GM23338 (cell line): ENCODE measurements at regions not wholly inside any gene's neighbourhood (a gene's known extent, or its start where the extent isn't known, plus 50 kb on each side); places are given as distances from the start of the nearest gene placed in this dataset.

Source experiments
- CREB1 ChIP-seq: fragments of 250-450 bp; sonication (Bioruptor Pico); IDR thresholded peaks from 2 replicates; pipeline ENCODE4 v1.5.0; 2020; ENCODE audit warnings: low read depth, mild to moderate bottlenecking, moderate library complexity
- EZH2 ChIP-seq: fragments of 200-600 bp; sonication (generic); IDR thresholded peaks from one replicate; pipeline ENCODE4 v1.8.0; 2017; ENCODE audit warnings: antibody characterized with exemption, mild to moderate bottlenecking, low read depth; ENCODE audit not compliant: unreplicated experiment
- EZH2phosphoT487 ChIP-seq: fragments of 200-600 bp; sonication (generic); IDR thresholded peaks from one replicate; pipeline ENCODE4 v1.8.1; 2018; ENCODE audit warnings: antibody characterized with exemption; ENCODE audit not compliant: unreplicated experiment
- JUNB ChIP-seq: IDR thresholded peaks from one replicate; pipeline ENCODE4 v1.6.1; 2016; ENCODE audit warnings: antibody characterized with exemption; ENCODE audit not compliant: unreplicated experiment
- NANOG ChIP-seq: IDR thresholded peaks from 2 replicates; pipeline ENCODE4 v1.6.1; 2016; ENCODE audit warnings: antibody characterized with exemption, borderline replicate concordance
- POLR2AphosphoS5 ChIP-seq: IDR thresholded peaks from 2 replicates; pipeline ENCODE4 v1.6.1; 2016; ENCODE audit warnings: antibody characterized with exemption, low read depth
- STAT1 ChIP-seq: IDR thresholded peaks from one replicate; pipeline ENCODE4 v1.6.1; 2016; ENCODE audit warnings: antibody characterized with exemption; ENCODE audit not compliant: unreplicated experiment
- ZNF114 ChIP-seq: fragments of 250-450 bp; sonication (Bioruptor Pico); IDR thresholded peaks from 2 replicates; pipeline ENCODE4 v1.5.0; 2020; ENCODE audit warnings: mild to moderate bottlenecking, moderate library complexity
- ZNF331 ChIP-seq: fragments of 250-450 bp; sonication (Bioruptor Pico); IDR thresholded peaks from 2 replicates; pipeline ENCODE4 v1.5.0; 2020; ENCODE audit warnings: low read depth, mild to moderate bottlenecking, moderate library complexity
- TF ChIP-seq, protein P1 (sequence below), 2 experiments: fragments of 200-600 bp in 1 of 2; sonication (generic) in 1 of 2; conservative IDR thresholded peaks; 2 replicates each; pipeline versions ENCODE4 v1.5.1 to v1.6.1; 2016 to 2017; ENCODE audit warnings: antibody characterized with exemption in 2 of 2, low read depth in 2 of 2, mild to moderate bottlenecking in 2 of 2, moderate library complexity in 1 of 2
- TF ChIP-seq, protein P2 (sequence below): IDR thresholded peaks from one replicate; pipeline ENCODE4 v1.6.1; 2018; ENCODE audit warnings: antibody characterized with exemption; ENCODE audit not compliant: unreplicated experiment
- TF ChIP-seq, protein P3 (sequence below): IDR thresholded peaks from 2 replicates; pipeline ENCODE4 v1.6.1; 2016; ENCODE audit warnings: antibody characterized with exemption

DNA sequence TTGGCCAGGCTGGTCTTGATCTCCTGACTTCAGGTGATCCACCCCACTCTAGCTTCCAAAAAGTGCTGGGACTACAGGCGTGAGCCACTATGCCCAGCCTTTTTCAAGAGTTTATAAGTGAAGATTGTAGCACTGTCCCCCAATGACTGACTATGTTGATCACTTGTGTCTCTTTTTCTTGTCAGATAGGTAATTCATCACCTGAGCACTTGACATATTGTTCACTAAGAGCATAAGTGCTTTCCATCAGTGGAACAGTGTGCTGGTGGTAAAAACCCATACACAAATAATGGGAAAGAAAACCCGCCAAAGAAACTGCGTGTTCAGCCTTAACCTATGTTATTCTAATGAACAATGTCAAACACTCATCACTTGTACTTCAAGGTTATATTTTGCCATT, 414.4 kb upstream of the CDH7 start:
- TF ChIP-seq, protein P1, sequence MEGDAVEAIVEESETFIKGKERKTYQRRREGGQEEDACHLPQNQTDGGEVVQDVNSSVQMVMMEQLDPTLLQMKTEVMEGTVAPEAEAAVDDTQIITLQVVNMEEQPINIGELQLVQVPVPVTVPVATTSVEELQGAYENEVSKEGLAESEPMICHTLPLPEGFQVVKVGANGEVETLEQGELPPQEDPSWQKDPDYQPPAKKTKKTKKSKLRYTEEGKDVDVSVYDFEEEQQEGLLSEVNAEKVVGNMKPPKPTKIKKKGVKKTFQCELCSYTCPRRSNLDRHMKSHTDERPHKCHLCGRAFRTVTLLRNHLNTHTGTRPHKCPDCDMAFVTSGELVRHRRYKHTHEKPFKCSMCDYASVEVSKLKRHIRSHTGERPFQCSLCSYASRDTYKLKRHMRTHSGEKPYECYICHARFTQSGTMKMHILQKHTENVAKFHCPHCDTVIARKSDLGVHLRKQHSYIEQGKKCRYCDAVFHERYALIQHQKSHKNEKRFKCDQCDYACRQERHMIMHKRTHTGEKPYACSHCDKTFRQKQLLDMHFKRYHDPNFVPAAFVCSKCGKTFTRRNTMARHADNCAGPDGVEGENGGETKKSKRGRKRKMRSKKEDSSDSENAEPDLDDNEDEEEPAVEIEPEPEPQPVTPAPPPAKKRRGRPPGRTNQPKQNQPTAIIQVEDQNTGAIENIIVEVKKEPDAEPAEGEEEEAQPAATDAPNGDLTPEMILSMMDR (conservative IDR thresholded peaks at IDR 0.05; ENCODE audit: low read depth in 2 of 2), result no peak
- TF ChIP-seq CREB1 (CRISPR knock-in tag) (no peak), POLR2AphosphoS5 (no peak), EZH2 (no peak), ZNF331 (CRISPR knock-in tag) (no peak), EZH2phosphoT487 (no peak), JUNB (no peak), STAT1 (no peak), NANOG (no peak), ZNF114 (CRISPR knock-in tag) (no peak)
- TF ChIP-seq, protein P2, sequence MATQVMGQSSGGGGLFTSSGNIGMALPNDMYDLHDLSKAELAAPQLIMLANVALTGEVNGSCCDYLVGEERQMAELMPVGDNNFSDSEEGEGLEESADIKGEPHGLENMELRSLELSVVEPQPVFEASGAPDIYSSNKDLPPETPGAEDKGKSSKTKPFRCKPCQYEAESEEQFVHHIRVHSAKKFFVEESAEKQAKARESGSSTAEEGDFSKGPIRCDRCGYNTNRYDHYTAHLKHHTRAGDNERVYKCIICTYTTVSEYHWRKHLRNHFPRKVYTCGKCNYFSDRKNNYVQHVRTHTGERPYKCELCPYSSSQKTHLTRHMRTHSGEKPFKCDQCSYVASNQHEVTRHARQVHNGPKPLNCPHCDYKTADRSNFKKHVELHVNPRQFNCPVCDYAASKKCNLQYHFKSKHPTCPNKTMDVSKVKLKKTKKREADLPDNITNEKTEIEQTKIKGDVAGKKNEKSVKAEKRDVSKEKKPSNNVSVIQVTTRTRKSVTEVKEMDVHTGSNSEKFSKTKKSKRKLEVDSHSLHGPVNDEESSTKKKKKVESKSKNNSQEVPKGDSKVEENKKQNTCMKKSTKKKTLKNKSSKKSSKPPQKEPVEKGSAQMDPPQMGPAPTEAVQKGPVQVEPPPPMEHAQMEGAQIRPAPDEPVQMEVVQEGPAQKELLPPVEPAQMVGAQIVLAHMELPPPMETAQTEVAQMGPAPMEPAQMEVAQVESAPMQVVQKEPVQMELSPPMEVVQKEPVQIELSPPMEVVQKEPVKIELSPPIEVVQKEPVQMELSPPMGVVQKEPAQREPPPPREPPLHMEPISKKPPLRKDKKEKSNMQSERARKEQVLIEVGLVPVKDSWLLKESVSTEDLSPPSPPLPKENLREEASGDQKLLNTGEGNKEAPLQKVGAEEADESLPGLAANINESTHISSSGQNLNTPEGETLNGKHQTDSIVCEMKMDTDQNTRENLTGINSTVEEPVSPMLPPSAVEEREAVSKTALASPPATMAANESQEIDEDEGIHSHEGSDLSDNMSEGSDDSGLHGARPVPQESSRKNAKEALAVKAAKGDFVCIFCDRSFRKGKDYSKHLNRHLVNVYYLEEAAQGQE, result no peak
- TF ChIP-seq, protein P3, sequence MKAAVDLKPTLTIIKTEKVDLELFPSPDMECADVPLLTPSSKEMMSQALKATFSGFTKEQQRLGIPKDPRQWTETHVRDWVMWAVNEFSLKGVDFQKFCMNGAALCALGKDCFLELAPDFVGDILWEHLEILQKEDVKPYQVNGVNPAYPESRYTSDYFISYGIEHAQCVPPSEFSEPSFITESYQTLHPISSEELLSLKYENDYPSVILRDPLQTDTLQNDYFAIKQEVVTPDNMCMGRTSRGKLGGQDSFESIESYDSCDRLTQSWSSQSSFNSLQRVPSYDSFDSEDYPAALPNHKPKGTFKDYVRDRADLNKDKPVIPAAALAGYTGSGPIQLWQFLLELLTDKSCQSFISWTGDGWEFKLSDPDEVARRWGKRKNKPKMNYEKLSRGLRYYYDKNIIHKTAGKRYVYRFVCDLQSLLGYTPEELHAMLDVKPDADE, result no peak
